ENCODE measurements at regions not wholly inside any gene's neighbourhood (a gene's known extent, or its start where the extent isn't known, plus 50 kb on each side); places are given as distances from the start of the nearest gene placed in this dataset.
A peak's percentile ranks its signal among the peaks of the same experiment; 100 is the strongest.

DNA sequence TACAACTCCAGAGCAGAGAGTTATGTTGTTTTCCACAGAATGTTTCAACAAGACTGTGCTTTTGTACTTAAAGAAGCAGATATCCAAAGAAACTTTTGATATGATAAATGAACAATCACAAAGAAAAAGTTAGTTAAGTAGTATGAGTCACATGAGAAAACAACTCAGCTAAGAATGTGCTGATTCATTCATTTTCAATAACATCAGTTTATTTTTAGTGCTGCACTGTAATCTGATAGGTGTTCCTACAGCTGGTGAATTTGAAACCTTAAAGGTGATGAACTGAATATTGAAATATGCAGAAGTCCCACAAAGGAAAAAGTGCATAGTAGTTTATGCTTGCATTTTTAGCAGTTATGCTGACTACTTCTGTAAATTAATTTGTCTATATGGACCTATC is 180.3 kb upstream of the TENM3 start:
- DNase-seq (ENCODE audit: insufficient read length, low spot score) (peak; percentile 22), FAIRE-seq (no peak)
- TF ChIP-seq POLR2A (IDR thresholded peaks at IDR 0.05; ENCODE audit: low read depth, low read length) = no peak

GRCh38 chr4:182063651-182064050 is 179.6 kb upstream of the TENM3 start:
- TF ChIP-seq POLR2A (IDR thresholded peaks at IDR 0.05; ENCODE audit: low read depth, low read length) = no peak
- DNase-seq (ENCODE audit: insufficient read length, low spot score) (no peak), FAIRE-seq (no peak)

DNA sequence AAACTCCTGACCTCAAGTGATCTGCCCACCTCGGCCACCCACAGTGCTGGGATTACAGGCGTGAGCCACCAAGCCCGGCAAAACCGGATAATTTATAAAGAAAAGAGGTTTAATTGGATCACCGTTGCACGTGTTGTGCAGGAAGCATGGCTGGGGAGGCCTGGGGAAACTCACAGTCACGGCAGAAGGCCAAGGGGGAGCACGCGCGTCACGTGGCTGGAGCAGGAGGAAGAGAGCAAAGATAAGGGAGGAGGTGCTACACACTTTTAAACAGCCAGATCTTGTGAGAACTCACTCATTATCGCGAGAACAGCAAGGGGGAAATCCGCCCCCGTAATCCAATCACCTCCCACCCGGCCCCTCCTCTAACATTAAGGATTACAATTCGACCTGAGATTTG is 177.9 kb upstream of the TENM3 start:
- DNase-seq (ENCODE audit: insufficient read length, low spot score) (no peak), FAIRE-seq (no peak)
- no peak for TF ChIP-seq POLR2A (IDR thresholded peaks at IDR 0.05; ENCODE audit: low read depth, low read length)

DNA sequence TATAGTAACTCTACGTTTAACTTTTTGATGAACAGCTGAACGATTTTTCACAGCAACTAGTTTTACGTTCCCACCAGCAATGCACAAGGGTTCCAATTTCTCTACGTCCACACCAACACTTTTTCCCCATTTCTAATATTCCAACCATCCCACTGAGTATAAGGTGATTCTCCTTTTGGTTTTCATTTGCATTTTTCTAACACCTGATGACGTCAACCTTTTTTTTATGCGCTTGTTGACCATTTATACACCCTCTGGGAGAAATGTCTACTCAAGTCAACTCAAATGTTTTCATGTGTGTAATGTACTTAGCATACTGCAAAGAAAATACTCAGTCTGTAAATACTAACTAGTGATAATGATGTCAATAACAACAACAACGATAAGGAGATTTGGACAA is 177.2 kb upstream of the TENM3 start:
- DNase-seq (ENCODE audit: insufficient read length, low spot score) (no peak), FAIRE-seq (no peak)
- no peak for TF ChIP-seq POLR2A (IDR thresholded peaks at IDR 0.05; ENCODE audit: low read depth, low read length)

- no peak for TF ChIP-seq POLR2A (IDR thresholded peaks at IDR 0.05; ENCODE audit: low read depth, low read length)
- FAIRE-seq (no peak), DNase-seq (ENCODE audit: insufficient read length, low spot score) (no peak)
Measured at GRCh38 chr4:182067828-182068227, 175.4 kb upstream of the TENM3 start.

- no peak for TF ChIP-seq POLR2A (IDR thresholded peaks at IDR 0.05; ENCODE audit: low read depth, low read length)
- DNase-seq (ENCODE audit: insufficient read length, low spot score) (no peak), FAIRE-seq (no peak)
Measured at GRCh38 chr4:182068920-182069319, 174.3 kb upstream of the TENM3 start.

- TF ChIP-seq POLR2A (IDR thresholded peaks at IDR 0.05; ENCODE audit: low read depth, low read length) = no peak
- no peak for DNase-seq (ENCODE audit: insufficient read length, low spot score)
- no peak for FAIRE-seq
Measured at GRCh38 chr4:182073278-182073677, 169.9 kb upstream of the TENM3 start.

DNA sequence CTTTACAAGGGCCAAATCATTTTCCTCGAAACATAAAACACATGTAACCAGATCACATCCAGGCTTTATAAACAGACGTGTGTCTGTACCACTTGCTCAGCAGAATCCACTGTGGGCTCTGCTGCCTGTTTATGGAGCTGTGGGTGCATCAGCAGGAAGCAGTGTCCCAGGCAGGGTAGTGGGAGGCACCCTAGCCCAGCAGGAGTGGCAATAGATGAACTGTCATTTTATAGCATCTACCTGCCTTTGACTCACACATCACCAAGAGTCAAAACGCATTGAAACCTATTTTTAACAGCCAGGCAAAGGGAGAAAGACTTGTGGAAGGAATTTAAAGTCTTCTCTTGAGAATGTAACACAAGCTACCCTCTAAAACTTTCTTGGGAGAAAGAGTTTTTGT is 169.1 kb upstream of the TENM3 start:
- FAIRE-seq (no peak), DNase-seq (ENCODE audit: insufficient read length, low spot score) (no peak)
- TF ChIP-seq POLR2A (IDR thresholded peaks at IDR 0.05; ENCODE audit: low read depth, low read length) = no peak

DNA sequence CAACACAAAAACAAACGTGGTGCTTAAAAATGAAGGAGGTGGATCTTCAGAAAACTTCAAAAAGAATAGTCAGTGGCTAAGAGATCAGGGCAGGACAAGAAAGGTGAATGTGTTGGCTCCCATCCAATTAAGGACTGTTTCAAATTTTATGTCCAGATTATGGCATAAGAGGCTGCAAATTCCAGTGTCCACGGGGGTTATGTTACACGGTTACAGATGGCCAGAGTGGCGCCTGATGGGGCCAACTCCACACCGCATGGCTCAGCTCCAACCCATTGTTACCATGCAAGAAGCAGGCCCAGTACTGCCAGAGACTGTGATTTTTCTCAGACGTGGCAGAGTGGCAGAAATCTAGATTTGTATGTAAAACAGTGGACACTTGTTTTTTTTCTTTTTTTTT is 168.4 kb upstream of the TENM3 start:
- DNase-seq (ENCODE audit: insufficient read length, low spot score) (no peak), FAIRE-seq (no peak)
- TF ChIP-seq POLR2A (IDR thresholded peaks at IDR 0.05; ENCODE audit: low read depth, low read length) = no peak

GRCh38 chr4:182082910-182083309 is 160.3 kb upstream of the TENM3 start:
- DNase-seq (ENCODE audit: insufficient read length, low spot score) (no peak), FAIRE-seq (no peak)
- no peak for TF ChIP-seq POLR2A (IDR thresholded peaks at IDR 0.05; ENCODE audit: low read depth, low read length)

- DNase-seq (ENCODE audit: insufficient read length, low spot score) (no peak), FAIRE-seq (no peak)
- TF ChIP-seq POLR2A (IDR thresholded peaks at IDR 0.05; ENCODE audit: low read depth, low read length) = no peak
Measured at GRCh38 chr4:182083671-182084410, 159.4 kb upstream of the TENM3 start.

DNA sequence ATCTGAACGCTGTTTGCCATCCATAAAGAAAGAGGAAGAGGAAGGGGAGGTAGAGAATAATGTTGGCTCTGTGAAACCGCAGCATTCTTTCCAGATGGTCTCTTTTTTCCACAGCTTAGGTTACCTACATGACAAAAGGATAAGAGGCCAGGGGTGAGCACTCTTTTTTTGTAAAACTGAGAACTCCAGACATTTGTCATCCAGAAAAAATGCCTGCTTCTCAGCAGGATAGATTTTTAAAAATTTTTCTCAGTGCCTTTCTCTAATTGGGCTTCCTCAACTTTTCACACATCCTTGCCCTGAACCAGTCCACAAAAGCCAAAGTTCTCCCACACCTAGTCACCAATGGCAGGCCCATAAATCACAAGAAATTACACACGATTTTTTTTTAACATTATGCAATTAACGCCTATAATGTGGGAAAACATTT is 158.1 kb upstream of the TENM3 start:
- DNase-seq (ENCODE audit: insufficient read length, low spot score) = no peak
- no peak for TF ChIP-seq POLR2A (IDR thresholded peaks at IDR 0.05; ENCODE audit: low read depth, low read length)
- no peak for FAIRE-seq

DNA sequence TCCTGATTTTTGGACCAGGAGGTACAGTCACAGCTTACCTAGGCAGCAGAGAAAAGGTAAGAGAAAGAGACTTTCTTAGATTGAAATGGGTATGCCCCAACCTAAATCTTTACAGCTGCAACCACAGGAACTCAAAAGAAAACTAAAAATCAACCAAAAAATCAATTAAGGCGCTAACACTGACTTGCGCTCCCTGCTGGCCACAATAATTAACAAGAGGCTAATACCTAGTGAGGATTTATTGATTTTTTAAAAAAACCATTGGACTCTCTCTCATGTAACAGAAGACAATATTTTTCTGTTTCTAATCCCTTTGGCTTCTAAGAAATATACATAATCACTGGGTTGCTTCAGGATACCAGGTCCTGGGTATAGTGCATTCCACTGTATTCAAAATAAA is 153.9 kb upstream of the TENM3 start:
- no peak for DNase-seq (ENCODE audit: insufficient read length, low spot score)
- FAIRE-seq = no peak
- no peak for TF ChIP-seq POLR2A (IDR thresholded peaks at IDR 0.05; ENCODE audit: low read depth, low read length)

DNA sequence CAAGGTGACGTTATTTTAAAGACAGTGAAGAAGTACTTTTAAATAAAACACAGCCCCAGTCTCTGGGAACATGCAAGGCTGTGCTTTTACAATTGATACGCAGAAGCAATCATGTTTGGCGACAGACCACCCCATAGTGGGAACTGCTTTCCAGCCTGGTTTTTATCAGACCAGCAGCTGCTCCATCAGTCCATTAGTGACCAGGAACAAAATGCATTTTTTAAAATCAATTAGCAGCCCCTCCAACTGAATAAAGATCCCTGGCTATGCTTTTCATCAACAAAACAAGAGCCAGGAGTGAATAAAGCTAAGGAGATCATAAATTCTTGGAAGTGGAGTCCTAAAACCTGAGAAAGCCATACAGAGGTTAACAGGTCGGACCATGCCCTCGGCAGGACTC is 153.0 kb upstream of the TENM3 start:
- no peak for FAIRE-seq
- no peak for TF ChIP-seq POLR2A (IDR thresholded peaks at IDR 0.05; ENCODE audit: low read depth, low read length)
- DNase-seq (ENCODE audit: insufficient read length, low spot score) = no peak

- FAIRE-seq (no peak), DNase-seq (ENCODE audit: insufficient read length, low spot score) (no peak)
- TF ChIP-seq POLR2A (IDR thresholded peaks at IDR 0.05; ENCODE audit: low read depth, low read length) = no peak
Measured at GRCh38 chr4:182091128-182091527, 152.1 kb upstream of the TENM3 start.

DNA sequence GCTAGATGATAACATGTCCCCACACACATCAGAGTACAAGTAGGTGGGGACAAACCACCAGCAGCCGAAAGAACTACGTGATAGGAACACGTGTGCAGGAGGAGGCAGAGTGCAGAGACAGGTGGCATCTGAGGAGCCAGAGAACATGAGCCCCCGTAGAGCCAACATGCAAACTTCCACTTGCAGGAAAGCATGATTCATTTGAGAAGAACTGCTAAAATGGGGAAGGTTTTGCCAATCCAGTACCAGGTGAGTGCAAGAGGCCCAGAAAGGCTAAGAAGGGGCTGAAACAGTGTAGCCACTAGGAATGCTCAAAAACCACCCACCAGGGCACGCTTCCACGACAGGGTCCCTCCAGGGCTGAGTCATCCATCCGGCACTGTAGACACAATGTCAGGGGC is 149.8 kb upstream of the TENM3 start:
- DNase-seq (ENCODE audit: insufficient read length, low spot score) (no peak), FAIRE-seq (no peak)
- TF ChIP-seq POLR2A (IDR thresholded peaks at IDR 0.05; ENCODE audit: low read depth, low read length) = no peak
